HG03521 (cell line): ENCODE measurements at regions not wholly inside any gene's neighbourhood (a gene's known extent, or its start where the extent isn't known, plus 50 kb on each side); places are given as distances from the start of the nearest gene placed in this dataset.
A peak's percentile ranks its signal among the peaks of the same experiment; 100 is the strongest.

Experiments used
- ATAC-seq: cut with Tn5 transposase; IDR thresholded peaks from one replicate; pipeline ENCODE4 v1.9.1; 2021; ENCODE audit warnings: mild to moderate bottlenecking, moderate library complexity; ENCODE audit not compliant: unreplicated experiment

DNA sequence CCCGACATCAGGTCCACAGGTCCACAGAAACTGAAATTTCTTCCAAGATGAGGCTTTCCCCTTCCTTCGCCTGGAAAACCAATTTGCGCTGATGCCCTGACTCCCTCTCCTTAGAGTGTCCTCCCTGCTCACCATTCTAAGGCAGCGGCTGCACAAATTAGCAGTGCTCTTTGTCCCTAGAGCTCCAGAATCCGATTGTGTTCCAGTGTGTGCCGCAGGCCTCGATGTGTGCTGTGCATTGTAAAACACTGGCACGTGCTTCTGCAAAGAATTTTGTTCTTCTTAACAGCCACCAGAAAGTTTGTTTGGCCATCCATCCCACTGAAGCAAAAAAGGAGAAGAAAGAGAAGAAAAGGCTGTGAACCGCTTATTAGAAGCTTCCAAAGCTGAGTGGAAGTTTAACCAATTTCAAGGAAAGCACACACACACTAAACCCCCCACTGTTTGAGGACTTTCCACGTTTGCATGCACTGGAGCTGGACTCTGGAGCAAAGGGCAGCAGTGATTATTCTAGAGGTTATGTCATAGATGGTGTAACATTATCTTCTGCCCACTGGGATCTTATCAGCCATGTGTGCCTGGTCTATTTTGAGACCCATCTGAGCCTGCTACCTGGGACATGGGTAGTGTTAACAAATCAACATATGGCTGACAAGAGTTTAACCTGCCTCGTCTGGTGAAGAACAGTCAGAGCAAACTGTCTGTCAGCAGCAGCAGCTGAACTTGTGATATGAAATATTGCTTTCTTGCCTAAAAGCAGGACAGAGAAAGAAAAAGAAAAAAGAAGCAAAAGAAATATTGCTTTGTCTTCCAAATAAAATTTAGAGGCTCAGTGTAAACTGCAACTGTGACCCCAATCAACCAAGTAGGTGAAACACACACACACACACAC, 64.9 kb upstream of the RREB1 start:
- ATAC-seq, result no peak

DNA sequence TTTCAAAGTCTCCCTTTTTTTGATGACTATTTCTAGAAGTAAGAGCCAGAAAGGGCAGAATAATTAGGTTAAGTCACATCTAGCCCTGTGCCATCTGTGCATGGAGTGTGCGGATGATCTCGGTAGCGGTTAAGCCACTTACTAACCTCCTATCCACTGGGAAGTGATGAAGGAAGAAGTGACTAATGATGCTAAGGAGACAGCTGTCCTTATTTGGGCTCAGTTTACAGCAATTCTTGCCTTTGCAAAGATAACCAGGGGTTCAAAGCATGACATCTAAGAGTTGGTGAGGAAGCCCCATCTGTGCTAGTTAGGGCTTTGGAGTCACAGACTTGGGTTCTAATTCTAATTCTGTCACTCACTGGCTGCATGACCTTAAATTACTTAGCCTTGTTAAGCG, 62.4 kb upstream of the RREB1 start:
- no peak for ATAC-seq

DNA sequence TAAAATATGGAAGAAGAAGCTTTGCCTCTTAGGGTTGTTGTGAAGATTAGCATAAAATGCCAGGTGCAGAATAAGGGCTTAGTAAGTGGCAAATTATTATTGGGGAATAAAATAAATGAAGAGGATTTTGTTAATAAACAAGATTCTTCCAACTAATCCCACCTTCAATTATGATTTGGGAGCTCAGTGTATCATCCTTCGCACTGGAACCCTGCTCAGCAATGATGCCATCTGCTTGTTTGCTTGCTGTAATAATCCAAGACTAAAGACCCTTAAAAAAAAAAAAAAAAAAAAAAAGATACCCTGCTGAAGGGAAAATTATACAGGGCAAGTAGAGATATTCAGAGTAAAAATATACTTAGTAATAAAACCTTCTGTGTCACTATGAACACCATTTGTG, 62.0 kb upstream of the RREB1 start:
- no peak for ATAC-seq

DNA sequence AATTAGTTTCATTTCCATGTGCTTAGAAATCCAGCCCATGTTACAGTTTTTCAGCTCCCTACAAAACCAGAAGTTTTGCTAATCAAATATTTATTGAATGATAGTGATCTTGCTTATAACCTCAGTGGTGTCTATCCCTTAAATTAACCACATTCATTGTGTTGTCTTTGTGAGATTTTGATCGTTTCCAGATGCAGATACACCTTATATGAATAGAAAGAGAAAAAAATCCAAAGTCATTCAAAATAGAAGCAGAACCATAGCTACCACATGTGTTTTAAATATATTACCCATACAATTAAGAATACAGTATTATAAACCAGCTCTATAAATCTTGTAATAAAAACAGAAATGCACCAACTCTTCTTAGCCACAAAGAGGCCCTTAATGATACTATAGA, 60.6 kb upstream of the RREB1 start:
- no peak for ATAC-seq

DNA sequence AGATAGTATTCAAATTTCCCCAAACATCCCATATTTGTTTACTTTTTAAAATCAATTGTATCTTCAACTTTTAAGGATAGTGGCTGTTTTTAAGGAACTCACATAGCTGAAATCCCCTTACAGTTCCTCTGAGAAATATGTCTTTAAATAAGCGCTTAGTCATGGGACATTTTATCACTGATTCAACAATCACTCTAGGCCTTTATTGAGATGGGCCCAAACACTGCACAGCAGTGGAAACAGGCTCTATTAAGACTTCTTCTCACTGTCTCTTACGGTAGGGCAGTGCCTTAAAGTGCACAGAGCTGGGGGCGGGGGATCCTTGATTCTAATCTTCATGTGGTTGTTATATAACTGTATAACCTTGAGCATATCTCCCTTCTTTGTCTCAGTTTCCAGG, 59.8 kb upstream of the RREB1 start:
- no peak for ATAC-seq

DNA sequence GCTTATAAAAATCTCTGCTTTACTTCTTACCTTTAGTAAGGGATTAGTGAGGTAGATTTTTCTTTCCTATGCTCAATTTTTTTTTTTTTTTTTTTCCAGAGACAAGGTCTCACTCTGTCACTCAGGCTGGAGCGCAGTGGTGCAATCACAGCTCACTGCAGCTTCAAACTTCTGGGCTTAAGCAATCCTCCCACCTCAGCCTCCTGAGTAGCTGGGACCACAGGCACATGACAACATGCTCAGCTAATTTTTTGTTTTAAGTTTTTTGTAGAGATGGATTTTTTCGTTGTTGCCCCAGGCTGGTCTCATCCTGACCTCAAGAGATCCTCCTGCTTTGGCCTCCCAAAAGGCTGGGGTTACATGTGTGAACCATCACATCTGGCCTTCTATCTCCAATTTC, 58.9 kb upstream of the RREB1 start:
- ATAC-seq, result no peak

DNA sequence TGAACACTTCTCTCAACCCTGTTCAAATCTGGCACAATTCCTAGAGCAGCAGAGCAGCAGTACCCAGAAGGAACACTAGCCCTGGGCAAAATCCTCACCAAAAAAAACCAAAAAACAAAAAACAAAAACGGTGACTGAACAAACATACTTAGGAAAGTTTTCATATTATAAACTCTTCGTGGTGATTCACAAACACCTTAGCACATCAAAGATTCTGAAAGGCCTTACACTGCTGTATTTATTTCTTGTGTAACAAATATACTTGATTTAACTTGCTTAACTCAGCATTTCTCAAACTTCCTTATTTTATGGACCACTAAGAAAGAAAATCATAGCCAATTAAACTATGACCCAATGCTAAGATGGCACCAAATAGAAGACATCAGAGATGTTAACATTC, 57.8 kb upstream of the RREB1 start:
- ATAC-seq, result no peak

DNA sequence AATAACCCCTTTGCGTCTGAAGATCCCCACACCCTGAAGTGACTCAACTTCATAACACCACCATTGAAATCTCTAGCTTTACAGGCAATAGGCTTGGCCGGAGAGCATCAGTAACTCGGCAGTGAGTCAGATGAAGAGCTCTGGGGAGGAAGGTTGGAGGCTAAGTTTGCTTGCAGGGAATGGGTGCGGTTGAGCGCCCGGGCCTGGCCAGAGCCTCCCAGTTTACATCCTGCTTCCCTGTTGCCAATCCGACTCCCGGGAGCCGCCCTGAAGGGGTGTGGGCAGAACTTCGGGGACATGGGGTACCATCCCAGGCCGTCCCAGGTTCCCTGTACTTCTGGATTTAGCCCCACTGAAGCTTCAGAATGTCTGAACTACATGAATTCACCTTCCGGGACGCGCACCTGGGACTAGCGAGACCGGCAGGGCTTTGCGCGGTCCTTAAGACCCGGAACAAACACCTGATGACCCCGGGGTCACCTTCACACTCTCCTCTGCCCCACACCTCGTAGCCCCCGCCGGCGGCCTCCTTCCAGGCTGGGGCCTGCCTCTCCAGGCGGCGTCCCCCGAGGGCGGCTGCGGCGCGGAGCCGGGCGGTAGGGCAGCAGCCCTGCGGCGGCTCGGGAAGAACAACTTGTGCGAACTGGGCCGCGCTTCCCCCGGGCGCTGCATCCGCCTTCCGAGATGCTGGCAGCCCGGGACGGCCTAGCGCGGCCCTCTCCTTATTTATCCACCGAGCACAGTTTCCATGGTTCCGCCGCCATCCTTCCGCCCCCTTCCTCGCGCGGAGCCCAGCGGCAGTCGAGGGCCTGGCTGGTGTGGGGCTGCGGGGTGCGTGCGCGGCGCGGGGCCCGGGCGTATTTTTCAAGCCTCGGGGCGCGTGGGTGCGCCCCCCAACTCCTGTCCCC, 56.6 kb upstream of the RREB1 start:
- ATAC-seq, result peak; percentile 37

DNA sequence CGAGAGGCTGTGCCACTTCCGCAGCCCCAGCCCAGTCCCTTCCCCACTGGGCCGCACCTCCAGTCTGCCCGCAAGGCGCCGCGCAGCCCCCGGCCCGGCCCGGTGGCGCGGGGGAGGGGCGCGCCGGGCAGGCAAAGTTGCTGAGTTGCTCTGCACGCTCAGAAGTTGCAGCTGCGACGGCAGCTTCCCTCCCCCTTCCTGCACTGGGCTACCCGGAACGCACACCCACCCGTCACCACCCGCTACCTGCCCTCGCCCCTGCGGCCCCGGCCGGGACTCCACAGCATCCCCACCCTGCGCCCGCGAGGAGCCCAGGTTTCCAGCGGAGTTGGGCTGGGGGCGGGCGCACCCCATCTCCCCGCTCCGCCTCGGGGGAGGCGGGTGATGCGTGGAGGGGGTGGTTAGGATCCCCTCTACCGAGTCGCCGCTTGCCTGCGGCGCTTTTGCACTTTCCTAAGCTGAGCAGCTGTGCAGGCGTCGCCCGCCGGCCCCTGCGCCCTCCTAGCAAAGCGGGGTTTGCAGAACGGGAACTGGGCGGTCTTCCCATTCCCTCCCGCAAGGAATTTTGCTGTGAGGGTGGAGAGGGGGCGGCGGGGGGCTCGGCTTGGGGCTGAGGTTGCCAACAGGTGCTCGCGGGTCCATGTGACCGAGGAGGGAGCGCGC, 55.9 kb upstream of the RREB1 start:
- peak; percentile 40 for ATAC-seq

DNA sequence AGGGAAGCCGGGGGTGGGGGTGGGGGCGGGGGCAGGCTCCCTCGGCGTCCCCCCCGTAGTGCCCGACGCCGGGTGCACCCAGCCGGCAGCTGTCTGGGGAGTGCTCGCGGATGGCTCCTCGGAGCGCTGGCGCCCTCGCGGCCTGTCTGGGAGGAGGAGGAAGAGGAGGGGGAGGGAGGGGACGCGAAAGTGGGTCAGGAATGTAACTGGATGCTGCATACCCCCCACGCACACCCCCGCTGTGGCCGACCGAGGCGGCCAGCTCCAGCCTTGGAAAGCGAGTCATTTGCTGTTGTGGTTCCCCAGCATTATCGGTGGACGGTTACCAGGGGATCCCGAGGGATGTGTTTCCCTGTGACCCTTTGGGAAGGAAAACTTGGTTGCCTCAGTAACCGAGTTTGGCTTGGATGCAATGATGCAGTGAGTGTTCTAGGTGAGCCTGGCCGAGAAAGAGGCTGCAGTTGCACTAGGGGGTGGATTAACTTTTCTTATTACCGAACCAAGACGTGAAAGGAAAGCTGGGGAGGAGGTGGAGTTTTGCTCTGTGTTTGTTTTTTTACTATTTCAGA, 55.2 kb upstream of the RREB1 start:
- no peak for ATAC-seq

DNA sequence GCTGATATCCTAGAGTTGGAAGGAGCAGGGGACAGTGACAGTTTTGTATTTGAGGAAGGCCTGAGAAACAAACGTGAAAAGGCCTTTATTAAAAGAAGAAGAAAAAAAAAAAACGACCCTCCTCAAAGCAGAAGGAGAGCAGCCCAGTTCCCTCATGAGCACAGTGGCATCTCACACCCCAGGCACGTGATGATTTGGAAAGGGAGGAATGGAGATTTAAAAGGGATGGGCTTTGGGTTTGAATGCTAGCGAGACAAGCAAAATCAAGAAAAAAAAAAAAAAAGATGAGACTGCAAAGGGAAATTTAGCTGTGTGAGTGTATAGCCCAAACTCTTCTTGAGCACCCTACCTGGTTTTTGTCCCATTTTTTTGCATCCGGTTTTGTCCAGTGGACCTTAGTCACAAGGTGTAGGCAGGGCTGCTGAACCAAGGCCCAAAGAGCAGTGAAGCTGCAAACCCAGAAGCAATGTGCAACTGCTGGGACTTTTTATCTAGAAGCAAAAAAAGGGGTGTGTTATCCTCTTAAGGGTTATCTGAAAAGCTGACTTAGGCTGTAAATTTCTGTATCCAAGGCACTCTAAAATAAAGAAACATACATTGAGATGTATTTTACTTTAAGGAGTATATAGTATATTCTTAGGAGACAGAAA, 54.5 kb upstream of the RREB1 start:
- ATAC-seq, result no peak
